Astrocyte (in vitro differentiated cells and primary cell): ENCODE measurements at regions not wholly inside any gene's neighbourhood (a gene's known extent, or its start where the extent isn't known, plus 50 kb on each side); places are given as distances from the start of the nearest gene placed in this dataset.

Source experiments
- DNase-seq: peaks from one replicate; pipeline ENCODE4 v3.0.0-alpha.2; 2010; ENCODE audit warnings: low read depth
- FAIRE-seq: peaks from 2 replicates; lab custom pipeline; 2011; peaks lifted over from hg19 to GRCh38; lab: Jason Lieb, UNC
- H2AFZ ChIP-seq: 2 replicates; pipeline ENCODE4 v1.6.0; 2012; ENCODE audit warnings: low read depth, low read length, inconsistent platforms
- H3K27ac ChIP-seq: 2 replicates; pipeline ENCODE4 v1.5.1; 2011; ENCODE audit warnings: low read depth, low read length, inconsistent platforms
- H3K27me3 ChIP-seq: 2 replicates; pipeline ENCODE4 v1.6.0; 2011; ENCODE audit warnings: low read length, inconsistent platforms; ENCODE audit not compliant: insufficient read depth
- H3K36me3 ChIP-seq: 2 replicates; pipeline ENCODE4 v1.5.1; 2011; ENCODE audit warnings: low read length, inconsistent platforms; ENCODE audit not compliant: insufficient read depth
- H3K4me1 ChIP-seq: 2 replicates; pipeline ENCODE4 v1.5.1; 2011; ENCODE audit warnings: low read length, inconsistent platforms; ENCODE audit not compliant: insufficient read depth
- H3K4me2 ChIP-seq: 2 replicates; pipeline ENCODE4 v1.6.0; 2012; ENCODE audit warnings: low read length, inconsistent platforms
- H3K4me3 ChIP-seq: 2 replicates; pipeline ENCODE4 v1.5.1; 2011; ENCODE audit warnings: low read depth, mild to moderate bottlenecking, low read length, inconsistent platforms; ENCODE audit not compliant: insufficient read depth
- H3K79me2 ChIP-seq: 2 replicates; pipeline ENCODE4 v1.6.0; 2012; ENCODE audit warnings: mild to moderate bottlenecking, low read length, inconsistent platforms; ENCODE audit not compliant: insufficient read depth
- H3K9ac ChIP-seq: 2 replicates; pipeline ENCODE4 v1.6.0; 2012; ENCODE audit warnings: mild to moderate bottlenecking, low read length, inconsistent platforms
- H3K9me3 ChIP-seq: 2 replicates; pipeline ENCODE4 v1.5.1; 2012; ENCODE audit warnings: low read depth, mild to moderate bottlenecking, low read length, inconsistent platforms; ENCODE audit not compliant: insufficient read depth
- H4K20me1 ChIP-seq: 2 replicates; pipeline ENCODE4 v1.6.0; 2012; ENCODE audit warnings: low read length, inconsistent platforms; ENCODE audit not compliant: insufficient read depth
- H3K27ac Mint-ChIP-seq: one replicate; pipeline ENCODE4 v1.8.0; 2021; ENCODE audit warnings: mild to moderate bottlenecking, mixed read lengths; ENCODE audit not compliant: unreplicated experiment
- H3K27me3 Mint-ChIP-seq: one replicate; pipeline ENCODE4 v1.8.0; 2021; ENCODE audit warnings: low read depth, mixed read lengths; ENCODE audit not compliant: unreplicated experiment
- H3K36me3 Mint-ChIP-seq: one replicate; pipeline ENCODE4 v1.8.0; 2021; ENCODE audit warnings: low read depth, mixed read lengths; ENCODE audit not compliant: unreplicated experiment
- H3K4me1 Mint-ChIP-seq: one replicate; pipeline ENCODE4 v1.8.0; 2021; ENCODE audit warnings: low read depth, mixed read lengths; ENCODE audit not compliant: unreplicated experiment
- H3K4me3 Mint-ChIP-seq: one replicate; pipeline ENCODE4 v1.8.0; 2021; ENCODE audit warnings: mild to moderate bottlenecking, moderate library complexity, mixed read lengths; ENCODE audit not compliant: unreplicated experiment
- H3K9me3 Mint-ChIP-seq: one replicate; pipeline ENCODE4 v1.8.0; 2021; ENCODE audit warnings: mild to moderate bottlenecking, mixed read lengths; ENCODE audit not compliant: unreplicated experiment
- EZH2 ChIP-seq: IDR thresholded peaks from 2 replicates; pipeline ENCODE4 v1.6.1; 2012; ENCODE audit warnings: mild to moderate bottlenecking, low read length, inconsistent platforms; ENCODE audit not compliant: insufficient read depth
- TF ChIP-seq, protein P1 (sequence below): IDR thresholded peaks from 2 replicates; pipeline ENCODE4 v1.5.1; 2011; ENCODE audit warnings: low read depth, mild to moderate bottlenecking, inconsistent platforms, low read length, moderate library complexity; ENCODE audit not compliant: insufficient read depth

DNA sequence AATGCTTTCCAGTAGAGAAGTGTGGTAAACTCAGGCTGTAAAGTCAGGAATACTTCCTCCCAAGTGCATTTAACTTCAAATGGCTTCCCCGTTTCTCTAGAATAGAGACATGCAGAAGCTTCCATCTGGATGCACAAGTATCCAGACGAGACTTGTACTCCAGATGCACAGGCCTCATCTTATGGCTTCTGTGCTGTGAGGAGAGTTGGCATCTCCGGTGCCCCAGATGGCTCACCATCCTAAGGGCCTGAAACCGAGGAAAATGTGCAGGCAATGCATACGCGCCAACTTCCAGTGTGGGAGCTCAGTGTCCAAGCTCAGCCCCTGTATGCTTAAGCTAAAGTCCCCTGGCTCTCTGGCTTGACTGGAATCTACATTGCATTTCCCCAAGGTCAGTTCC, 184.0 kb upstream of the TBL1X start:
- no peaks in the 10 kb centered on the region for H3K36me3 Mint-ChIP-seq
- peaks cover 4% of the 10 kb centered on the region for H3K27me3 Mint-ChIP-seq
- peaks cover 5% of the 10 kb centered on the region for H3K4me1 Mint-ChIP-seq
- H3K36me3 ChIP-seq = no peaks in the 10 kb centered on the region
- H3K4me3 ChIP-seq = no peak overlapping the region
- no peaks in the 10 kb centered on the region for H4K20me1 ChIP-seq
- TF ChIP-seq EZH2 = no peak
- TF ChIP-seq, protein P1, sequence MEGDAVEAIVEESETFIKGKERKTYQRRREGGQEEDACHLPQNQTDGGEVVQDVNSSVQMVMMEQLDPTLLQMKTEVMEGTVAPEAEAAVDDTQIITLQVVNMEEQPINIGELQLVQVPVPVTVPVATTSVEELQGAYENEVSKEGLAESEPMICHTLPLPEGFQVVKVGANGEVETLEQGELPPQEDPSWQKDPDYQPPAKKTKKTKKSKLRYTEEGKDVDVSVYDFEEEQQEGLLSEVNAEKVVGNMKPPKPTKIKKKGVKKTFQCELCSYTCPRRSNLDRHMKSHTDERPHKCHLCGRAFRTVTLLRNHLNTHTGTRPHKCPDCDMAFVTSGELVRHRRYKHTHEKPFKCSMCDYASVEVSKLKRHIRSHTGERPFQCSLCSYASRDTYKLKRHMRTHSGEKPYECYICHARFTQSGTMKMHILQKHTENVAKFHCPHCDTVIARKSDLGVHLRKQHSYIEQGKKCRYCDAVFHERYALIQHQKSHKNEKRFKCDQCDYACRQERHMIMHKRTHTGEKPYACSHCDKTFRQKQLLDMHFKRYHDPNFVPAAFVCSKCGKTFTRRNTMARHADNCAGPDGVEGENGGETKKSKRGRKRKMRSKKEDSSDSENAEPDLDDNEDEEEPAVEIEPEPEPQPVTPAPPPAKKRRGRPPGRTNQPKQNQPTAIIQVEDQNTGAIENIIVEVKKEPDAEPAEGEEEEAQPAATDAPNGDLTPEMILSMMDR = no peak
- H2AFZ ChIP-seq = no peak overlapping the region
- H3K27me3 ChIP-seq = no peaks in the 10 kb centered on the region
- no peaks in the 10 kb centered on the region for H3K9me3 ChIP-seq
- DNase-seq (no peak), FAIRE-seq (no peak)
- no peak overlapping the region for H3K9ac ChIP-seq
- H3K27ac ChIP-seq = no peak overlapping the region
- peaks cover 2% of the 10 kb centered on the region for H3K9me3 Mint-ChIP-seq
- no peak overlapping the region for H3K4me2 ChIP-seq
- no peak overlapping the region for H3K4me3 Mint-ChIP-seq
- no peaks in the 10 kb centered on the region for H3K79me2 ChIP-seq
- H3K4me1 ChIP-seq = no peaks in the 10 kb centered on the region
- H3K27ac Mint-ChIP-seq = no peak overlapping the region

DNA sequence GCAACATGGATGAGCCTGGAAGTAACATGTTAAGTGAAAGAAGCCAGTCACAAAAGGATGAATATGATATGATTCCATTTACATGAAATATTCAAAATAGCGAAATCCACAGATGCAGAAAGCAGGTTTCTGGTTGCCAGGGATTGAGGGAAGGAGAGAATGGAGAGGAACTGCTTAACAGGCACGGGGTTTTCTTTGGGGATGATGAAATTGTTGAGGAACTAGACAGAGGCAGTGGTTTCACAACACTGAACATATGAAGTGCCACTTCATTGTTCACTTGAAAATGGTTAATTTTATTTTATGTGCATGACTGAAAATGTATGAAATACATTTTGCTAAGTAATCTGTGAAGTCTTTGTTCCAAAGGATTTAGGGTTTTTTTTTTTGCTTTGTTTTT, 182.5 kb upstream of the TBL1X start:
- FAIRE-seq = peak; percentile 86
- no peak overlapping the region for H2AFZ ChIP-seq

GRCh38 chrX:9285342-9285771, 179.5 kb upstream of the TBL1X start:
- Histone ChIP-seq H3K27me3 (no peaks in the 10 kb centered on the region), H3K36me3 (no peaks in the 10 kb centered on the region), H3K4me2 (no peak overlapping the region), H4K20me1 (no peaks in the 10 kb centered on the region), H3K79me2 (no peaks in the 10 kb centered on the region), H2AFZ (no peak overlapping the region), H3K27ac (no peak overlapping the region), H3K4me1 (no peaks in the 10 kb centered on the region), H3K9me3 (no peaks in the 10 kb centered on the region), H3K9ac (no peak overlapping the region), H3K4me3 (no peak overlapping the region)
- no peak for FAIRE-seq
- no peak overlapping the region for H3K4me3 Mint-ChIP-seq
- no peaks in the 10 kb centered on the region for H3K9me3 Mint-ChIP-seq
- DNase-seq = no peak
- no peak overlapping the region for H3K27ac Mint-ChIP-seq
- no peaks in the 10 kb centered on the region for H3K4me1 Mint-ChIP-seq
- H3K27me3 Mint-ChIP-seq = peaks cover 5% of the 10 kb centered on the region
- H3K36me3 Mint-ChIP-seq = no peaks in the 10 kb centered on the region
- TF ChIP-seq, protein P1 = no peak
- TF ChIP-seq EZH2 = no peak

More for the DNA sequence above, 182.5 kb upstream of the TBL1X start:
- Histone ChIP-seq H3K9me3 (no peaks in the 10 kb centered on the region), H3K4me3 (no peak overlapping the region), H3K4me1 (no peaks in the 10 kb centered on the region), H3K27ac (no peak overlapping the region), H3K9ac (no peak overlapping the region), H3K79me2 (no peaks in the 10 kb centered on the region), H3K4me2 (no peak overlapping the region), H3K27me3 (no peaks in the 10 kb centered on the region), H4K20me1 (no peaks in the 10 kb centered on the region), H3K36me3 (no peaks in the 10 kb centered on the region)
- DNase-seq = no peak
- peaks cover 2% of the 10 kb centered on the region for H3K9me3 Mint-ChIP-seq
- no peak overlapping the region for H3K27ac Mint-ChIP-seq
- no peak overlapping the region for H3K4me3 Mint-ChIP-seq
- peaks cover 5% of the 10 kb centered on the region for H3K4me1 Mint-ChIP-seq
- peaks cover under 1% of the 10 kb centered on the region for H3K27me3 Mint-ChIP-seq
- no peaks in the 10 kb centered on the region for H3K36me3 Mint-ChIP-seq
- TF ChIP-seq, protein P1 = no peak
- TF ChIP-seq EZH2 = no peak
